HG03039 (cell line): ENCODE measurements at regions not wholly inside any gene's neighbourhood (a gene's known extent, or its start where the extent isn't known, plus 50 kb on each side); places are given as distances from the start of the nearest gene placed in this dataset.

Source experiments
- ATAC-seq: cut with Tn5 transposase; IDR thresholded peaks from one replicate; pipeline ENCODE4 v1.9.1; 2021; ENCODE audit warnings: mild to moderate bottlenecking, moderate library complexity; ENCODE audit not compliant: unreplicated experiment

DNA sequence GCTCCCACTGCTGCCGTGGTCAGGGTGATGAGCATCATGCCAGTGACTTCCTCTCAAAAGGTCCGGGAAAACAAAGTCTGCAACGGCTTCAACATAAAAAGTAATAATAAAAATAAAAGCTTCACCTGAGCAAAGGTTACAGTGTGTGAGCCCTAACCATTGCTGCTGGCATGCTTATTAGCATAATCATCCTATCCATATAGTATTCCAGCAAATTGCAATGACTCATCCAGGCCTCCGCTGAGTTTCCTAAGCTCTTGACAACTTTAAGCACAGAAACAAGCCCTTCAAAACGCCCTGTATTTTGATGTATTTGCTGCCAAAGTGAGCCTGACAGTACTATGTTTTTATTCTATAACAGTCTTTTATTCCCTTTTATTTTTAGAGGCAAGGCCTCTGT is 100.5 kb downstream of the AASDH start:
- no peak for ATAC-seq

- ATAC-seq, result no peak
Measured at GRCh38 chr4:56283375-56283774, 103.9 kb downstream of the AASDH start.

- ATAC-seq, result no peak
Measured at GRCh38 chr4:56282004-56282403, 105.3 kb downstream of the AASDH start.

GRCh38 chr4:56276547-56276946 is 110.7 kb downstream of the AASDH start:
- ATAC-seq, result no peak

- no peak for ATAC-seq
Measured at GRCh38 chr4:56273391-56273790, 113.9 kb downstream of the AASDH start.

DNA sequence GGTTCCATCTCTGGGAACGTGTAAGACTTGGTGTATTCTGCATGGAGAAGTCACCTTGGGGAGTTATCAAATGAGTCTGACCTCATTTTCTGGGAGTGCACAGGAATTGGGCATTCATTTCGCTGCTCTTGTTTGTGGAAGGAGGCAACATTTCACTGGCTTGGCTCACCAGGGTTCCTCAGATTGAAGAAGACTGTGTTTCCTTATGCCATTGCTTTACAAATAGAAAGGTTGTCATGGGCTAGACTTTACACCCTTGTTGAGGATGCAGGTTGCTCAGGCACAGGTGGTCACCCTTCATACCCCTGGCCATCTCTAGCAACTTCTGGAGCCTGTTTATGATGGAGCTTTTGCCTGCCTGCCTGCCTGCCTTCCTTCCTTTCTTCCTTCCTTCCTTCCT is 114.4 kb downstream of the AASDH start:
- no peak for ATAC-seq

DNA sequence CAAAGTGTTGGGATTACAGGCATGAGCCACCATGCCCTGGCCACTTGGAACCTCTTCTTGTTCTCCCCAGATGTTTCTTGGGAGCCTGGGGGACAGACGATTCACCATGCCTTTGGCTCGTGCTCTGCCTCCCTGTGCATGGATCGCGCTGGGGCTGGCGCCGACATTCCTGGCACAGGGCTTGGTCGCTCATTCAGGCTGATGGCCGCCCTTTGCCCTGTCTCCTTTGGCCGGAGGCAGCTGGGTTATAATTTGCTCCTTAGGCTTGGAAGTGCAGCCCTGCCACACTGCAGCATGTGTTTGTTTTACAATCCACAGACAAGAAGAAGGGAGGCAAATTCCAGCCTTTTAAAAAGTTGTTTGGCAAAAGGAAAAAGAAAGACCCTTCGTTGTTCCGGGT is 115.3 kb downstream of the AASDH start:
- no peak for ATAC-seq

- no peak for ATAC-seq
Measured at GRCh38 chr4:56271131-56271530, 116.2 kb downstream of the AASDH start.

- no peak for ATAC-seq
Measured at GRCh38 chr4:56267558-56267957, 119.7 kb downstream of the AASDH start.

- ATAC-seq, result no peak
Measured at GRCh38 chr4:56264873-56265272, 122.4 kb downstream of the AASDH start.

GRCh38 chr4:56261027-56261426 is 126.3 kb downstream of the AASDH start:
- no peak for ATAC-seq

GRCh38 chr4:56260320-56260719 is 127.0 kb downstream of the AASDH start:
- ATAC-seq, result no peak

DNA sequence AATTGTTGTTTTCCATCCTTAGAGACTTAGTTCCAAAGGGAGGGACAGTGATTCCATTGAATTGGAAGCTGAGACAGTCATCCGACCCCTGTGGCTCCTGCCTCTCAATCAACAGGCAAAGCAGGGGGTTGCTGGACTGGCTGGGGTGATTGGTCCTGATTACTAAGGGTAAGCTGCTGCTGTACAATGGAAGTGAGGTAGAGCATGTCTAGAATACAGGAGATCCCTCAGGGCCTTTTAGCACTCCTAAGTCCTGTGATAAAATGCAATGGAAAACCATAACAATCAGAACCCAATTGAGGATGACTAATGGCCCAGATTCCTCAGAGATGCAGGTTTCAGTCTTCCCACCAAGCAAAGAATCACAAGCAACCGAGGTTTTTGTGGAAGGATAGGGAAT is 127.6 kb downstream of the AASDH start:
- no peak for ATAC-seq

DNA sequence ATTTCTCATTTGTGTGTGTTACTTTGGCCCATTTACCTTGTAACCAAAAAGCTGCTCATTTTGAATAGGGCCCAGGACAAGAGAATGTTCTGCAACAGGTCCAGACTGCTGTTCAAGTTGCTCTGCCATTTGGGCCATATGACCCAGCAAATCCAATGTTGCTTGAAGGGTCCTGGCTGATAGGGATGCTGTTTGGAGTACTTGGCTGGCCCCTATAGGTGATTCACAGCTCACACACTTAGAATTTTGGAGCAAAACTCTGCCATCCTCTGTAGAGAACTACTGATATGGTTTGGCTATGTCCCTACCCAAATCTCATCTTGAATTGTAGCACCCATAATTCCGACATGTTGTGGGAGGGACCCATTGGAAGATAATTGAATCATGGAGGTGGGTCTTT is 131.5 kb downstream of the AASDH start:
- no peak for ATAC-seq

- ATAC-seq, result no peak
Measured at GRCh38 chr4:56253666-56254305, 133.5 kb downstream of the AASDH start.

DNA sequence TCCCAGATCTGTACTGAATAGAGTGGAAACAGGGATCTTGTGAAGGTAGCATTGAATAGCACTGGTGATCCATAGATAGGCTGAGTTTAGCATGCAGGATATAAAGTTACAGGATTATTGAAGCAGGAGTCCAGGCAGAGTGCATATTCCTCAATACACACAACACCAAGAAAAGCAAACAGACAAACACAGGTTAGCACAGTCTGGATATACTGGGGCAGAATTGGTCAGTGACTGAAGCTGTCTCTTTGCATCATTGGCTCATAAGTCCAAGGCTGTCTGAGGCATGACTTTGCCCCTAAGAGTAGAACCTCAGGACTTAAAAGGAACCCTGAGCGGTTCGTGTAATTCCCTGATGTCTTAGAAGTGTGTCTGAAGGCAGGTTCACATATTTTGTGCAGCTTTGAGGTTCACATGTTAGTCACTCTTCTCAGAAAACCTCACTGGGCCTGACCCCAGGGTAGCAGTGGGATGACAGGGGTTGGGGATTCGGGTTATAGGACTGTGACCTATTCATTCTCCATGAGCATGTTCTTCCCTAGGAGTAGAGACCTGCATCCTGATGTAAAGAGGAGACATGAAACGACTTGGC is 134.6 kb downstream of the AASDH start:
- no peak for ATAC-seq

- ATAC-seq, result no peak
Measured at GRCh38 chr4:56251556-56251955, 135.7 kb downstream of the AASDH start.

GRCh38 chr4:56250776-56251175 is 136.5 kb downstream of the AASDH start:
- ATAC-seq, result no peak

DNA sequence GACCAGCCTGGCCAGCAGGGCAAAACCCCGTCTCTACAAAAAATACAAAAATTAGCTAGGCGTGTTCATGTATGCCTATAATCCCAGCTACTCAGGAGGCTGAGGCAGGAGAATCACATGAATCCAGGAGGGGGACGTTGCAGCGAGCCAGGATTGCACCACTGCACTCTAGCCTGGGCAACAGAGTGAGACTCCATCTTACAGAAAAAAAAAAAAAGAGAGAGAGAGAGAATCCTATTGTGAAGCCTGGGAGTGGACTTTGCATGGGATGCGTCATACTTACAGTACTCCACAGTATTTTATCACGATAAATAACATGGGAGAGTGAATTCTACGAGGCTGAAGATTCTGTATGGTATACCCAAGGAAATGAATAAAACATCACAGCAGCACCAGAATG is 139.6 kb downstream of the AASDH start:
- ATAC-seq, result no peak

GRCh38 chr4:56246233-56246610 is 141.1 kb downstream of the AASDH start:
- no peak for ATAC-seq

GRCh38 chr4:56245547-56246232 is 141.6 kb downstream of the AASDH start:
- no peak for ATAC-seq

DNA sequence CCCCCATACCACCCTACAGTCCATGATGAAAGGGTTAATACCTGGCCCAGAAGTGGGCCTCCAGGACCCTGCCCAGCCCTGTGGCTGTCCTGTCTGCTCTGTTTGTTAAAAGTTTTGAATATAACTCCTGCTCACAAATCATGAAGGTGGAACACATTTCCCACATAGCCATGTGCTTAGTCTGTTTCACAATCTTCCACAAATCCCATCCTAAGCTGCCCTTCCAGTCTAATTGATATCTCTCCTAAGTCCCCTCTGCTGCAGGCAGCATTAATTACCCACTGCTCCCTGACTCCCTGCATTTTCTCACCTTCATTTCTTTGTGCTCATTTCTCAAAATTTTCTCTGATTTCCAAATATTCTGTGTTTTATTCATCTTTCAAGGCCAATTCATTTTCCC is 142.6 kb downstream of the AASDH start:
- no peak for ATAC-seq

GRCh38 chr4:56243107-56243506 is 144.2 kb downstream of the AASDH start:
- no peak for ATAC-seq
